Panc1 (cell line): ENCODE measurements at regions not wholly inside any gene's neighbourhood (a gene's known extent, or its start where the extent isn't known, plus 50 kb on each side); places are given as distances from the start of the nearest gene placed in this dataset.

Source experiments
- ATAC-seq: fragments of 200-7000 bp; cut with Tn5 transposase; 2 replicates; pipeline ENCODE4 v1.9.1; 2020; ENCODE audit warnings: mild to moderate bottlenecking, moderate library complexity
- BruUV-seq: library from RNA; stranded (reverse); fragments of 400-500 nt; replicated peaks from 2 replicates; lab custom pipeline; 2021; lab: Mats Ljungman, UMichigan
- CTCF ChIA-PET: fragments of 300-600 bp; sonication (Branson Sonifier 250); formaldehyde crosslinking; loops from one replicate; lab custom pipeline; 2022; ENCODE audit warnings: antibody characterized with exemption; lab: Charles Lee
- POLR2A ChIA-PET: fragments of 300-600 bp; sonication (Branson Sonifier 250); formaldehyde crosslinking; loops from one replicate; lab custom pipeline; 2022; ENCODE audit warnings: antibody characterized with exemption; lab: Charles Lee
- DNase-seq: peaks from one replicate; pipeline ENCODE4 v3.0.0-alpha.2; 2010; ENCODE audit warnings: low read depth, low spot score
- H3K27ac ChIP-seq: 2 replicates; pipeline ENCODE4 v1.5.1; 2011; ENCODE audit warnings: mild to moderate bottlenecking, low read length, inconsistent platforms
- H3K27me3 ChIP-seq: fragments of 200-500 bp; sonication (Bioruptor generic); 2 replicates; pipeline ENCODE4 v1.6.0; 2014; ENCODE audit warnings: low read length, inconsistent platforms; ENCODE audit not compliant: control insufficient read depth, insufficient read depth
- H3K36me3 ChIP-seq: fragments of 200-500 bp; sonication (Bioruptor generic); 2 replicates; pipeline ENCODE4 v1.5.1; 2014; ENCODE audit warnings: inconsistent platforms, mild to moderate bottlenecking, low read length, moderate library complexity; ENCODE audit not compliant: control insufficient read depth, insufficient read depth
- H3K4me1 ChIP-seq: 2 replicates; pipeline ENCODE4 v1.5.1; 2011; ENCODE audit warnings: inconsistent platforms, mild to moderate bottlenecking, low read length, moderate library complexity; ENCODE audit not compliant: control insufficient read depth, insufficient read depth
- H3K4me3 ChIP-seq, 2 experiments: 2 replicates each; pipeline ENCODE4 v1.5.1; 2011 to 2012; ENCODE audit warnings: low read depth in 2 of 2, low read length in 2 of 2, mild to moderate bottlenecking in 2 of 2, inconsistent platforms in 1 of 2, moderate library complexity in 1 of 2
- H3K9me3 ChIP-seq: fragments of 200-500 bp; sonication (Bioruptor generic); 2 replicates; pipeline ENCODE4 v1.5.1; 2014; ENCODE audit warnings: low read depth, mild to moderate bottlenecking, inconsistent platforms, low read length, moderate library complexity; ENCODE audit not compliant: control insufficient read depth, insufficient read depth
- CTCF ChIP-seq: fragments of 450-650 bp; IDR thresholded peaks from 2 replicates; pipeline ENCODE4 v1.5.1; 2017; ENCODE audit warnings: mild to moderate bottlenecking
- POLR2AphosphoS5 ChIP-seq: IDR thresholded peaks from 2 replicates; pipeline ENCODE4 v1.6.1; 2012; ENCODE audit warnings: mild to moderate bottlenecking, low read depth, low read length, moderate library complexity
- REST ChIP-seq, 2 experiments: IDR thresholded peaks; 2 replicates each; pipeline ENCODE4 v1.6.1; 2011 to 2012; ENCODE audit warnings: low read depth in 2 of 2, control low read depth in 1 of 2, low read length in 1 of 2, mild to moderate bottlenecking in 1 of 2, moderate library complexity in 1 of 2; ENCODE audit not compliant: insufficient read depth in 1 of 2
- SIN3A ChIP-seq: IDR thresholded peaks from 2 replicates; pipeline ENCODE4 v1.6.1; 2012; ENCODE audit warnings: low read depth, mild to moderate bottlenecking, low read length, moderate library complexity, borderline replicate concordance; ENCODE audit not compliant: insufficient read depth
- TCF7L2 ChIP-seq: IDR thresholded peaks from 2 replicates; pipeline ENCODE4 v1.6.1; 2011; ENCODE audit warnings: mild to moderate bottlenecking, low read depth, low read length, inconsistent platforms
- in situ Hi-C: cut with HindIII; loops from 2 replicates; pipeline ENCODE4 v1.10.0; 2016; ENCODE audit warnings: low sequenced_read_pairs, low pct_unique_long_range_greater_than_20kb
- intact Hi-C: fragments of 100-400 bp; cut with micrococcal nuclease; formaldehyde crosslinking; loops from one replicate; pipeline ENCODE4 v1.10.0; 2022; ENCODE audit not compliant: unreplicated experiment

- in situ Hi-C loops = no loop called here
- ATAC-seq (no peak), DNase-seq (no peak)
- intact Hi-C loops = no loop called here
- ChIA-PET POLR2A (no interaction called here), CTCF (no interaction called here)
- Histone ChIP-seq H3K27me3 (no peaks in the 10 kb centered on the region), H3K36me3 (no peaks in the 10 kb centered on the region), H3K4me3 (no peak overlapping the region), H3K4me1 (no peaks in the 10 kb centered on the region), H3K9me3 (no peaks in the 10 kb centered on the region), H3K27ac (no peak overlapping the region)
- TF ChIP-seq POLR2AphosphoS5 (no peak), CTCF (no peak), REST (IDR thresholded peaks at IDR 0.05; ENCODE audit: insufficient read depth in 1 of 2, low read depth in 2 of 2, low read length in 1 of 2) (no peak), SIN3A (no peak), TCF7L2 (no peak)
- no TSS peak for BruUV-seq
Observed at GRCh38 chr3:187571701-187572100, 98.5 kb downstream of the SST start.

DNA sequence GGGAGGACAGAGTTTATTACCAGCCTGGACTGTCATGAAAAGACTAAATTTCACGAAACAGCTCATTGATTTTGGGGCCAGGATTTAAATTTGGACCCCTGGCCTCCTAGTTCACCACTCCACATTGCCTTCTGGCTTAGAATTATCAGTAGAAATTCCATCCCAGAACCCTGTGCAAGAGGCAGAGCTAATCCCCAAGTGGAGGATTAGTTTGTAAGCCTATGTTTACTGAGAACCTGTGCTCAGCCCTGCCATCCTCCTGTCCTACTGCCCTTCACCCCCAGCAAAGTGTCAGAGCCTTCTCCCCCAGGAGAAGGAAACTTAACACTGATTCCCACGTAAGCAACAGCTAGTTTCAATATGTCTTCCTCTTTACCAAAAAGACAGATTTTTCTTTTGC is 99.4 kb downstream of the SST start:
- no peaks in the 10 kb centered on the region for H3K36me3 ChIP-seq
- ChIA-PET POLR2A (no interaction called here), CTCF (no interaction called here)
- H3K27me3 ChIP-seq = no peaks in the 10 kb centered on the region
- no peak for DNase-seq
- TF ChIP-seq TCF7L2 (no peak), SIN3A (no peak), CTCF (no peak), REST (IDR thresholded peaks at IDR 0.05; ENCODE audit: insufficient read depth in 1 of 2, low read depth in 2 of 2, low read length in 1 of 2) (no peak), POLR2AphosphoS5 (no peak)
- no peak for ATAC-seq
- no peaks in the 10 kb centered on the region for H3K9me3 ChIP-seq
- H3K27ac ChIP-seq = no peak overlapping the region
- BruUV-seq = no TSS peak
- intact Hi-C loops = no loop called here
- H3K4me3 ChIP-seq = no peak overlapping the region
- H3K4me1 ChIP-seq = no peaks in the 10 kb centered on the region
- in situ Hi-C loops = no loop called here
